ENCODE measurements at regions not wholly inside any gene's neighbourhood (a gene's known extent, or its start where the extent isn't known, plus 50 kb on each side); places are given as distances from the start of the nearest gene placed in this dataset.

- TF ChIP-seq STAT1 (IDR thresholded peaks at IDR 0.05; ENCODE audit: unreplicated experiment) (no peak), ZNF331 (CRISPR knock-in tag; IDR thresholded peaks at IDR 0.05; ENCODE audit: low read depth) (no peak), NANOG (IDR thresholded peaks at IDR 0.05; ENCODE audit: borderline replicate concordance) (no peak), EZH2phosphoT487 (IDR thresholded peaks at IDR 0.05; ENCODE audit: unreplicated experiment) (no peak), EZH2 (IDR thresholded peaks at IDR 0.05; ENCODE audit: low read depth, unreplicated experiment) (no peak), REST (IDR thresholded peaks at IDR 0.05; ENCODE audit: unreplicated experiment) (no peak), ZNF114 (CRISPR knock-in tag; IDR thresholded peaks at IDR 0.05) (no peak), CREB1 (CRISPR knock-in tag; IDR thresholded peaks at IDR 0.05; ENCODE audit: low read depth) (no peak)
Observed at GRCh38 chr20:41669708-41670263, 51.6 kb upstream of the CHD6 start (continued).

GRCh38 chr20:41668057-41668749 lies 50.0 kb upstream of the CHD6 start:
- Histone ChIP-seq H3F3A (replicated peaks; ENCODE audit: low read depth) (no peaks in the 10 kb centered on the region), H3K4me3 (no peak overlapping the region), H3K36me3 (ENCODE audit: insufficient read depth) (no peaks in the 10 kb centered on the region), H3K79me2 (replicated peaks; ENCODE audit: insufficient read depth) (no peaks in the 10 kb centered on the region), H3K9me2 (ENCODE audit: insufficient read depth) (no peaks in the 10 kb centered on the region), H2AFZ (no peak overlapping the region), H3K27me3 (ENCODE audit: insufficient read depth) (no peaks in the 10 kb centered on the region), H3K4me1 (ENCODE audit: insufficient read depth) (0 out of 2 replicates have a peak, but pooled peaks cover 5% of the 10 kb centered on the region), H3K27ac (ENCODE audit: low read depth) (no peak overlapping the region), H3K4me2 (no peak overlapping the region), H4K20me1 (replicated peaks; ENCODE audit: insufficient read depth) (no peaks in the 10 kb centered on the region)
- H3K27me3 Mint-ChIP-seq (ENCODE audit: insufficient read depth, low read depth, poor library complexity), result peaks cover 2% of the 10 kb centered on the region
- H3K4me3 Mint-ChIP-seq, result no peak overlapping the region
- H3K36me3 Mint-ChIP-seq (ENCODE audit: low read depth), result no peaks in the 10 kb centered on the region
- H3K9me3 Mint-ChIP-seq, result no peaks in the 10 kb centered on the region
- DNase-seq (ENCODE audit: low spot score), result no peak
- no peak for ATAC-seq
- peaks cover 18% of the 10 kb centered on the region for H3K4me1 Mint-ChIP-seq
- no peak overlapping the region for H3K27ac Mint-ChIP-seq
- TF ChIP-seq EZH2phosphoT487 (IDR thresholded peaks at IDR 0.05; ENCODE audit: unreplicated experiment) (no peak), EZH2 (IDR thresholded peaks at IDR 0.05; ENCODE audit: low read depth, unreplicated experiment) (no peak), ZNF331 (CRISPR knock-in tag; IDR thresholded peaks at IDR 0.05; ENCODE audit: low read depth) (no peak), ETS1 (IDR thresholded peaks at IDR 0.05) (no peak), POLR2AphosphoS5 (IDR thresholded peaks at IDR 0.05; ENCODE audit: low read depth) (no peak), JUNB (IDR thresholded peaks at IDR 0.05; ENCODE audit: unreplicated experiment) (no peak), CREB1 (CRISPR knock-in tag; IDR thresholded peaks at IDR 0.05; ENCODE audit: low read depth) (no peak), ZNF114 (CRISPR knock-in tag; IDR thresholded peaks at IDR 0.05) (no peak), REST (IDR thresholded peaks at IDR 0.05; ENCODE audit: unreplicated experiment) (no peak), CTCF (conservative IDR thresholded peaks at IDR 0.05; ENCODE audit: low read depth in 2 of 2) (no peak), STAT1 (IDR thresholded peaks at IDR 0.05; ENCODE audit: unreplicated experiment) (no peak), NANOG (IDR thresholded peaks at IDR 0.05; ENCODE audit: borderline replicate concordance) (no peak)
